ENCODE measurements at regions not wholly inside any gene's neighbourhood (a gene's known extent, or its start where the extent isn't known, plus 50 kb on each side); places are given as distances from the start of the nearest gene placed in this dataset.

DNA sequence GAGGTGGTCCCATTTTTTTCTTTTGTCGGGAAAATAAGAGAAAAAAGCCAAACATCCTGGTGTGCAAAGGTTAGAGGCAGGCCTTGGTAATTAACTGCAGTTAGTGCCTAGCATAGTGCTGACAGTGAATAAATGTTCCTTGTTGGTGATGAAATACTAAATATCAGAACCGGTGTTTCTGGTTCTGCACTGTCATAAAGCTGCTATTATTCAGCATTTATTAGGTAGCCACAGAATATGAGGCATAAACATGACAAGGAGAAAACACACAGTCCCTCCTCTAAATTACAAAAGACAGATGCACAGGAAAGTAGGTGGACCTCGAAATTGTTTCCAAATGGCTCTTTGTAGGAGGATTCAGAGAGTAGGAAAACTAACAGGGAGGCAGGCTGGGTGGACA lies 122.0 kb upstream of the ADGRL2 start:
- TF ChIP-seq, protein P1, sequence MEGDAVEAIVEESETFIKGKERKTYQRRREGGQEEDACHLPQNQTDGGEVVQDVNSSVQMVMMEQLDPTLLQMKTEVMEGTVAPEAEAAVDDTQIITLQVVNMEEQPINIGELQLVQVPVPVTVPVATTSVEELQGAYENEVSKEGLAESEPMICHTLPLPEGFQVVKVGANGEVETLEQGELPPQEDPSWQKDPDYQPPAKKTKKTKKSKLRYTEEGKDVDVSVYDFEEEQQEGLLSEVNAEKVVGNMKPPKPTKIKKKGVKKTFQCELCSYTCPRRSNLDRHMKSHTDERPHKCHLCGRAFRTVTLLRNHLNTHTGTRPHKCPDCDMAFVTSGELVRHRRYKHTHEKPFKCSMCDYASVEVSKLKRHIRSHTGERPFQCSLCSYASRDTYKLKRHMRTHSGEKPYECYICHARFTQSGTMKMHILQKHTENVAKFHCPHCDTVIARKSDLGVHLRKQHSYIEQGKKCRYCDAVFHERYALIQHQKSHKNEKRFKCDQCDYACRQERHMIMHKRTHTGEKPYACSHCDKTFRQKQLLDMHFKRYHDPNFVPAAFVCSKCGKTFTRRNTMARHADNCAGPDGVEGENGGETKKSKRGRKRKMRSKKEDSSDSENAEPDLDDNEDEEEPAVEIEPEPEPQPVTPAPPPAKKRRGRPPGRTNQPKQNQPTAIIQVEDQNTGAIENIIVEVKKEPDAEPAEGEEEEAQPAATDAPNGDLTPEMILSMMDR (IDR thresholded peaks at IDR 0.05; ENCODE audit: insufficient read depth, low read length) = no peak
- TF ChIP-seq POLR2AphosphoS5 (IDR thresholded peaks at IDR 0.05; ENCODE audit: low read depth) (no peak), SPI1 (IDR thresholded peaks at IDR 0.05; ENCODE audit: borderline replicate concordance, low read depth) (no peak), GABPA (IDR thresholded peaks at IDR 0.05; ENCODE audit: low read depth) (no peak)
- TF ChIP-seq, protein P2, sequence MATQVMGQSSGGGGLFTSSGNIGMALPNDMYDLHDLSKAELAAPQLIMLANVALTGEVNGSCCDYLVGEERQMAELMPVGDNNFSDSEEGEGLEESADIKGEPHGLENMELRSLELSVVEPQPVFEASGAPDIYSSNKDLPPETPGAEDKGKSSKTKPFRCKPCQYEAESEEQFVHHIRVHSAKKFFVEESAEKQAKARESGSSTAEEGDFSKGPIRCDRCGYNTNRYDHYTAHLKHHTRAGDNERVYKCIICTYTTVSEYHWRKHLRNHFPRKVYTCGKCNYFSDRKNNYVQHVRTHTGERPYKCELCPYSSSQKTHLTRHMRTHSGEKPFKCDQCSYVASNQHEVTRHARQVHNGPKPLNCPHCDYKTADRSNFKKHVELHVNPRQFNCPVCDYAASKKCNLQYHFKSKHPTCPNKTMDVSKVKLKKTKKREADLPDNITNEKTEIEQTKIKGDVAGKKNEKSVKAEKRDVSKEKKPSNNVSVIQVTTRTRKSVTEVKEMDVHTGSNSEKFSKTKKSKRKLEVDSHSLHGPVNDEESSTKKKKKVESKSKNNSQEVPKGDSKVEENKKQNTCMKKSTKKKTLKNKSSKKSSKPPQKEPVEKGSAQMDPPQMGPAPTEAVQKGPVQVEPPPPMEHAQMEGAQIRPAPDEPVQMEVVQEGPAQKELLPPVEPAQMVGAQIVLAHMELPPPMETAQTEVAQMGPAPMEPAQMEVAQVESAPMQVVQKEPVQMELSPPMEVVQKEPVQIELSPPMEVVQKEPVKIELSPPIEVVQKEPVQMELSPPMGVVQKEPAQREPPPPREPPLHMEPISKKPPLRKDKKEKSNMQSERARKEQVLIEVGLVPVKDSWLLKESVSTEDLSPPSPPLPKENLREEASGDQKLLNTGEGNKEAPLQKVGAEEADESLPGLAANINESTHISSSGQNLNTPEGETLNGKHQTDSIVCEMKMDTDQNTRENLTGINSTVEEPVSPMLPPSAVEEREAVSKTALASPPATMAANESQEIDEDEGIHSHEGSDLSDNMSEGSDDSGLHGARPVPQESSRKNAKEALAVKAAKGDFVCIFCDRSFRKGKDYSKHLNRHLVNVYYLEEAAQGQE (IDR thresholded peaks at IDR 0.05; ENCODE audit: insufficient replicate concordance, low read depth) = no peak
